ENCODE measurements at regions not wholly inside any gene's neighbourhood (a gene's known extent, or its start where the extent isn't known, plus 50 kb on each side); places are given as distances from the start of the nearest gene placed in this dataset.

- DNase-seq (ENCODE audit: low read depth, low spot score), result no peak
- Histone ChIP-seq H3K4me2 (ENCODE audit: control insufficient read depth, insufficient read depth) (no peak overlapping the region), H3K27ac (ENCODE audit: control insufficient read depth, insufficient read depth) (no peak overlapping the region), H4K20me1 (ENCODE audit: control insufficient read depth, insufficient read depth) (no peaks in the 10 kb centered on the region), H3K9ac (ENCODE audit: control insufficient read depth, insufficient read depth, low read length) (no peak overlapping the region), H3K27me3 (replicated peaks in 1 of 2; ENCODE audit: control insufficient read depth in 2 of 2, insufficient read depth in 2 of 2, low read length in 1 of 2) (no peaks in the 10 kb centered on the region), H3K9me3 (replicated peaks; ENCODE audit: control insufficient read depth, insufficient read depth, low read length) (peaks cover 7% of the 10 kb centered on the region), H3K4me1 (ENCODE audit: control insufficient read depth, insufficient read depth, low read length) (no peaks in the 10 kb centered on the region), H2AFZ (ENCODE audit: control insufficient read depth, low read depth, low read length) (no peak overlapping the region), H3K79me2 (ENCODE audit: control insufficient read depth, insufficient read depth, low read length) (no peaks in the 10 kb centered on the region), H3K36me3 (ENCODE audit: control insufficient read depth in 2 of 2, insufficient read depth in 2 of 2, low read length in 1 of 2) (no peaks in the 10 kb centered on the region), H3K4me3 (no peak overlapping the region)
- BruUV-seq (replicated peaks), result no TSS peak
- TF ChIP-seq, protein P1, sequence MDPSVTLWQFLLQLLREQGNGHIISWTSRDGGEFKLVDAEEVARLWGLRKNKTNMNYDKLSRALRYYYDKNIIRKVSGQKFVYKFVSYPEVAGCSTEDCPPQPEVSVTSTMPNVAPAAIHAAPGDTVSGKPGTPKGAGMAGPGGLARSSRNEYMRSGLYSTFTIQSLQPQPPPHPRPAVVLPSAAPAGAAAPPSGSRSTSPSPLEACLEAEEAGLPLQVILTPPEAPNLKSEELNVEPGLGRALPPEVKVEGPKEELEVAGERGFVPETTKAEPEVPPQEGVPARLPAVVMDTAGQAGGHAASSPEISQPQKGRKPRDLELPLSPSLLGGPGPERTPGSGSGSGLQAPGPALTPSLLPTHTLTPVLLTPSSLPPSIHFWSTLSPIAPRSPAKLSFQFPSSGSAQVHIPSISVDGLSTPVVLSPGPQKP (IDR thresholded peaks at IDR 0.05; ENCODE audit: low read depth, low read length), result no peak
- TF ChIP-seq ZNF274 (IDR thresholded peaks at IDR 0.05; ENCODE audit: insufficient read depth, insufficient read length) (no peak), MEF2B (IDR thresholded peaks at IDR 0.05; ENCODE audit: partially characterized antibody, poor library complexity, severe bottlenecking) (no peak), BRCA1 (IDR thresholded peaks at IDR 0.05; ENCODE audit: low read depth, low read length) (no peak), ATF7 (IDR thresholded peaks at IDR 0.05; ENCODE audit: low read depth) (no peak), ZNF384 (IDR thresholded peaks at IDR 0.05; ENCODE audit: borderline replicate concordance, low read depth, low read length) (no peak), BMI1 (IDR thresholded peaks at IDR 0.05; ENCODE audit: borderline replicate concordance) (no peak), NFIC (IDR thresholded peaks at IDR 0.05; ENCODE audit: low read depth, low read length) (no peak), CBFB (IDR thresholded peaks at IDR 0.05; ENCODE audit: low read depth) (no peak), NRF1 (conservative IDR thresholded peaks at IDR 0.05; ENCODE audit: low read depth, low read length) (no peak), NFXL1 (IDR thresholded peaks at IDR 0.05; ENCODE audit: borderline replicate concordance) (no peak), RBBP5 (conservative IDR thresholded peaks at IDR 0.05) (no peak)
- TF ChIP-seq, protein P2, sequence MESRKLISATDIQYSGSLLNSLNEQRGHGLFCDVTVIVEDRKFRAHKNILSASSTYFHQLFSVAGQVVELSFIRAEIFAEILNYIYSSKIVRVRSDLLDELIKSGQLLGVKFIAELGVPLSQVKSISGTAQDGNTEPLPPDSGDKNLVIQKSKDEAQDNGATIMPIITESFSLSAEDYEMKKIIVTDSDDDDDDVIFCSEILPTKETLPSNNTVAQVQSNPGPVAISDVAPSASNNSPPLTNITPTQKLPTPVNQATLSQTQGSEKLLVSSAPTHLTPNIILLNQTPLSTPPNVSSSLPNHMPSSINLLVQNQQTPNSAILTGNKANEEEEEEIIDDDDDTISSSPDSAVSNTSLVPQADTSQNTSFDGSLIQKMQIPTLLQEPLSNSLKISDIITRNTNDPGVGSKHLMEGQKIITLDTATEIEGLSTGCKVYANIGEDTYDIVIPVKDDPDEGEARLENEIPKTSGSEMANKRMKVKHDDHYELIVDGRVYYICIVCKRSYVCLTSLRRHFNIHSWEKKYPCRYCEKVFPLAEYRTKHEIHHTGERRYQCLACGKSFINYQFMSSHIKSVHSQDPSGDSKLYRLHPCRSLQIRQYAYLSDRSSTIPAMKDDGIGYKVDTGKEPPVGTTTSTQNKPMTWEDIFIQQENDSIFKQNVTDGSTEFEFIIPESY (IDR thresholded peaks at IDR 0.05), result no peak
- in situ Hi-C loops (cut with MboI) (no loop called here), intact Hi-C loops (cut with micrococcal nuclease; ENCODE audit: unreplicated experiment) (no loop called here)
- POLR2A ChIA-PET, result no interaction called here
- ATAC-seq, result no peak; the same call in 1 of the 3 replicates
- CTCF ChIA-PET, result interaction anchor here (1.0 to 1.3 kb wide), 2 partner anchors 29 to 51 kb away, joined by 3 read pairs; no protein-coding TSS in a partner anchor
- no peak for FAIRE-seq
- SMC1A ChIA-PET (ENCODE audit: uncharacterized antibody, unreplicated experiment), result interaction anchor here (0.6 to 2.8 kb wide), 4 partner anchors 9 to 105 kb away, joined by 3 to 12 read pairs (median 3); no protein-coding TSS in a partner anchor
- WGBS (ENCODE audit: insufficient coverage, insufficient replicate concordance, low lambda C conversion rate, missing lambda C conversion rate), result 70% methylated on average over 2 of the region's 2 CpGs
- RAD21 ChIA-PET (ENCODE audit: unreplicated experiment), result no interaction called here
Measured at GRCh38 chr12:92603741-92604432, 98.9 kb upstream of the PLEKHG7 start.

Measured in GM12878 (cell line).